ENCODE measurements at regions not wholly inside any gene's neighbourhood (a gene's known extent, or its start where the extent isn't known, plus 50 kb on each side); places are given as distances from the start of the nearest gene placed in this dataset.

- no peak for TF ChIP-seq CTCF (IDR thresholded peaks at IDR 0.05; ENCODE audit: low read depth, low read length)
- H3K4me3 ChIP-seq (ENCODE audit: low read depth, low read length), result no peak overlapping the region
- no peaks in the 10 kb centered on the region for H3K27me3 ChIP-seq (ENCODE audit: insufficient read depth, low read depth, severe bottlenecking)
- peaks cover 4% of the 10 kb centered on the region for H3K9me3 ChIP-seq (ENCODE audit: severe bottlenecking)
- no peak overlapping the region for H3K27ac ChIP-seq
- no peaks in the 10 kb centered on the region for H3K36me3 ChIP-seq
- no peak for DNase-seq
Measured at GRCh38 chr19:30271816-30272215, 100.4 kb upstream of the ZNF536 start.

GRCh38 chr19:30272554-30272953 lies 99.6 kb upstream of the ZNF536 start:
- H3K27ac ChIP-seq, result no peak overlapping the region
- H3K36me3 ChIP-seq, result no peaks in the 10 kb centered on the region
- no peaks in the 10 kb centered on the region for H3K27me3 ChIP-seq (ENCODE audit: insufficient read depth, low read depth, severe bottlenecking)
- H3K4me3 ChIP-seq (ENCODE audit: low read depth, low read length), result no peak overlapping the region
- DNase-seq, result no peak
- H3K9me3 ChIP-seq (ENCODE audit: severe bottlenecking), result peaks cover 4% of the 10 kb centered on the region
- no peak for TF ChIP-seq CTCF (IDR thresholded peaks at IDR 0.05; ENCODE audit: low read depth, low read length)

GRCh38 chr19:30273184-30273583 lies 99.0 kb upstream of the ZNF536 start:
- H3K36me3 ChIP-seq, result no peaks in the 10 kb centered on the region

GRCh38 chr19:30274987-30275386 lies 97.2 kb upstream of the ZNF536 start:
- no peak for DNase-seq
- no peak overlapping the region for H3K27ac ChIP-seq
- TF ChIP-seq CTCF (IDR thresholded peaks at IDR 0.05; ENCODE audit: low read depth, low read length), result 0 out of 2 replicates have a peak, but pooled peaks have one; percentile 10
- no peaks in the 10 kb centered on the region for H3K27me3 ChIP-seq (ENCODE audit: insufficient read depth, low read depth, severe bottlenecking)
- H3K9me3 ChIP-seq (ENCODE audit: severe bottlenecking), result peaks cover 4% of the 10 kb centered on the region
- no peaks in the 10 kb centered on the region for H3K36me3 ChIP-seq
- H3K4me3 ChIP-seq (ENCODE audit: low read depth, low read length), result no peak overlapping the region

More at GRCh38 chr19:30273184-30273583, 99.0 kb upstream of the ZNF536 start:
- no peak for TF ChIP-seq CTCF (IDR thresholded peaks at IDR 0.05; ENCODE audit: low read depth, low read length)
- H3K4me3 ChIP-seq (ENCODE audit: low read depth, low read length), result no peak overlapping the region
- peaks cover 4% of the 10 kb centered on the region for H3K9me3 ChIP-seq (ENCODE audit: severe bottlenecking)
- H3K27ac ChIP-seq, result no peak overlapping the region
- no peak for DNase-seq
- H3K27me3 ChIP-seq (ENCODE audit: insufficient read depth, low read depth, severe bottlenecking), result no peaks in the 10 kb centered on the region

GRCh38 chr19:30276011-30276882 lies 95.9 kb upstream of the ZNF536 start:
- no peak for TF ChIP-seq CTCF (IDR thresholded peaks at IDR 0.05; ENCODE audit: low read depth, low read length)
- no peaks in the 10 kb centered on the region for H3K36me3 ChIP-seq
- DNase-seq, result no peak

More at GRCh38 chr19:30276011-30276882, 95.9 kb upstream of the ZNF536 start:
- Histone ChIP-seq H3K27me3 (ENCODE audit: insufficient read depth, low read depth, severe bottlenecking) (no peaks in the 10 kb centered on the region), H3K4me3 (ENCODE audit: low read depth, low read length) (no peak overlapping the region), H3K27ac (no peak overlapping the region), H3K9me3 (ENCODE audit: severe bottlenecking) (peaks cover 4% of the 10 kb centered on the region)

All from WERI-Rb-1 (cell line).